ENCODE measurements at regions not wholly inside any gene's neighbourhood (a gene's known extent, or its start where the extent isn't known, plus 50 kb on each side); places are given as distances from the start of the nearest gene placed in this dataset.

GRCh38 chrX:49756692-49757091 is 60.9 kb upstream of the PAGE1 start:
- no peak overlapping the region for H3K4me3 ChIP-seq
- no peak for DNase-seq
- TF ChIP-seq CTCF (IDR thresholded peaks at IDR 0.05) (no peak), POLR2A (IDR thresholded peaks at IDR 0.05) (no peak)
- no peaks in the 10 kb centered on the region for H3K36me3 ChIP-seq
- no peaks in the 10 kb centered on the region for H3K4me1 ChIP-seq
- H3K9me3 ChIP-seq, result no peaks in the 10 kb centered on the region
- H3K27ac ChIP-seq, result no peak overlapping the region
- H3K27me3 ChIP-seq, result no peaks in the 10 kb centered on the region

- H3K27ac ChIP-seq, result no peak overlapping the region
- no peaks in the 10 kb centered on the region for H3K36me3 ChIP-seq
- H3K9me3 ChIP-seq, result no peaks in the 10 kb centered on the region
- H3K4me3 ChIP-seq, result no peak overlapping the region
- peak in 5 of 6 experiments; percentile 15 to 53 (median 49) for TF ChIP-seq CTCF (IDR thresholded peaks at IDR 0.05)
- no peak for TF ChIP-seq POLR2A (IDR thresholded peaks at IDR 0.05)
- DNase-seq, result peak in 2 of 3 donors; percentile 48 to 50
- H3K4me1 ChIP-seq, result no peaks in the 10 kb centered on the region
- H3K27me3 ChIP-seq, result no peaks in the 10 kb centered on the region
Measured at GRCh38 chrX:49754233-49754857, 58.6 kb upstream of the PAGE1 start.

- no peak overlapping the region for H3K27ac ChIP-seq
- H3K4me3 ChIP-seq, result no peak overlapping the region
- no peak for TF ChIP-seq CTCF (IDR thresholded peaks at IDR 0.05)
- no peak for TF ChIP-seq POLR2A (IDR thresholded peaks at IDR 0.05)
- no peaks in the 10 kb centered on the region for H3K9me3 ChIP-seq
- no peaks in the 10 kb centered on the region for H3K36me3 ChIP-seq
- H3K4me1 ChIP-seq, result no peaks in the 10 kb centered on the region
- DNase-seq, result no peak
- no peaks in the 10 kb centered on the region for H3K27me3 ChIP-seq
Measured at GRCh38 chrX:49753691-49754090, 57.9 kb upstream of the PAGE1 start.

- Histone ChIP-seq H3K36me3 (no peaks in the 10 kb centered on the region), H3K27me3 (no peaks in the 10 kb centered on the region)
Measured at GRCh38 chrX:49748211-49748956, 52.6 kb upstream of the PAGE1 start.

GRCh38 chrX:49746306-49746705 is 50.5 kb upstream of the PAGE1 start:
- no peaks in the 10 kb centered on the region for H3K36me3 ChIP-seq
- TF ChIP-seq POLR2A (IDR thresholded peaks at IDR 0.05), result no peak
- TF ChIP-seq CTCF (IDR thresholded peaks at IDR 0.05), result no peak
- no peak overlapping the region for H3K4me3 ChIP-seq

More at GRCh38 chrX:49748211-49748956, 52.6 kb upstream of the PAGE1 start:
- no peak overlapping the region for H3K4me3 ChIP-seq
- no peaks in the 10 kb centered on the region for H3K9me3 ChIP-seq
- TF ChIP-seq POLR2A (IDR thresholded peaks at IDR 0.05) (no peak), CTCF (IDR thresholded peaks at IDR 0.05) (no peak)
- H3K4me1 ChIP-seq, result no peaks in the 10 kb centered on the region
- no peak for DNase-seq
- no peak overlapping the region for H3K27ac ChIP-seq

More at GRCh38 chrX:49746306-49746705, 50.5 kb upstream of the PAGE1 start:
- no peaks in the 10 kb centered on the region for H3K4me1 ChIP-seq
- H3K27ac ChIP-seq, result no peak overlapping the region
- DNase-seq, result no peak
- H3K9me3 ChIP-seq, result no peaks in the 10 kb centered on the region
- no peaks in the 10 kb centered on the region for H3K27me3 ChIP-seq

All from Peyer's patch (tissue), 4 donors.